Thyroid gland (tissue), 4 donors: ENCODE measurements at regions not wholly inside any gene's neighbourhood (a gene's known extent, or its start where the extent isn't known, plus 50 kb on each side); places are given as distances from the start of the nearest gene placed in this dataset.

Source experiments
- DNase-seq, 2 donors: peaks; one replicate each; pipeline ENCODE4 v3.0.0-alpha.2; 2019
- H3K27ac ChIP-seq, 3 donors: fragments of 200-600 bp; sonication (generic); 1 replicate in 2 of 3; 2 replicates in 1 of 3; pipeline ENCODE4 v1.5.1; 2016 to 2019; ENCODE audit warnings: mild to moderate bottlenecking in 1 of 3, moderate library complexity in 1 of 3
- H3K27me3 ChIP-seq: fragments of 200-600 bp; sonication (generic); one replicate; pipeline ENCODE4 v1.5.1; 2019
- H3K36me3 ChIP-seq, 2 donors: fragments of 200-600 bp; sonication (generic); one replicate each; pipeline ENCODE4 v1.5.1; 2016 to 2019
- H3K4me1 ChIP-seq, 2 donors: fragments of 200-600 bp; sonication (generic); one replicate each; pipeline ENCODE4 v1.5.1; 2017 to 2019
- H3K4me3 ChIP-seq, 3 donors: fragments of 200-600 bp; sonication (generic); replicated peaks in 1 of 3; 1 replicate in 2 of 3; 2 replicates in 1 of 3; pipeline ENCODE4 v1.5.1; 2016; ENCODE audit warnings: mild to moderate bottlenecking in 1 of 3
- H3K9me3 ChIP-seq: fragments of 200-600 bp; sonication (generic); one replicate; pipeline ENCODE4 v1.5.1; 2017
- CTCF ChIP-seq, 6 experiments: fragments of 200-600 bp in 3 of 6; fragments of 450-650 bp in 3 of 6; sonication (generic) in 3 of 6; IDR thresholded peaks; one replicate each; pipeline ENCODE4 v1.5.1; 2016 to 2019; ENCODE audit warnings: antibody characterized with exemption in 6 of 6, mild to moderate bottlenecking in 2 of 6, inconsistent platforms in 1 of 6, moderate library complexity in 1 of 6
- POLR2A ChIP-seq, 2 donors: fragments of 450-650 bp; IDR thresholded peaks; one replicate each; pipeline ENCODE4 v1.6.1; 2017; ENCODE audit warnings: antibody characterized with exemption in 2 of 2, mild to moderate bottlenecking in 2 of 2, moderate library complexity in 1 of 2
- WGBS, 2 donors: methylation state at CpG; one replicate each; pipeline ENCODE4 v1.1.5; 2017; 5-methylcytosine and 5-hydroxymethylcytosine counted together
- intact Hi-C: fragments of 100-400 bp; cut with DNase I; formaldehyde crosslinking; loops from one replicate; pipeline ENCODE4 v1.15.1; 2023

- H3K4me1 ChIP-seq = no peaks in the 10 kb centered on the region
- no peaks in the 10 kb centered on the region for H3K9me3 ChIP-seq
- no peaks in the 10 kb centered on the region for H3K27me3 ChIP-seq
- DNase-seq = no peak
- intact Hi-C loops = no loop called here
- no peak overlapping the region for H3K27ac ChIP-seq
- no peak overlapping the region for H3K4me3 ChIP-seq
- H3K36me3 ChIP-seq = no peaks in the 10 kb centered on the region
- no peak for TF ChIP-seq CTCF (IDR thresholded peaks at IDR 0.05)
- TF ChIP-seq POLR2A (IDR thresholded peaks at IDR 0.05) = no peak
- 96% methylated on average over 9 of the region's 9 CpGs for WGBS, 2 donors
Observed at GRCh38 chr1:14100919-14101318, 400.9 kb downstream of the PRDM2 start.

GRCh38 chr1:14102180-14102579 is 402.2 kb downstream of the PRDM2 start:
- 90 to 93% methylated on average over 9 of the region's 9 CpGs for WGBS, 2 donors
- intact Hi-C loops = no loop called here
- TF ChIP-seq POLR2A (IDR thresholded peaks at IDR 0.05) (no peak), CTCF (IDR thresholded peaks at IDR 0.05) (no peak)
- DNase-seq = no peak
- H3K27ac ChIP-seq = no peak overlapping the region
- H3K4me1 ChIP-seq = no peaks in the 10 kb centered on the region
- no peak overlapping the region for H3K4me3 ChIP-seq
- H3K36me3 ChIP-seq = no peaks in the 10 kb centered on the region
- no peaks in the 10 kb centered on the region for H3K9me3 ChIP-seq
- H3K27me3 ChIP-seq = no peaks in the 10 kb centered on the region

GRCh38 chr1:14103878-14104430 is 404.0 kb downstream of the PRDM2 start:
- no peak for TF ChIP-seq CTCF (IDR thresholded peaks at IDR 0.05)
- TF ChIP-seq POLR2A (IDR thresholded peaks at IDR 0.05) = no peak
- H3K9me3 ChIP-seq = no peaks in the 10 kb centered on the region
- H3K36me3 ChIP-seq = no peaks in the 10 kb centered on the region
- no peak overlapping the region for H3K27ac ChIP-seq
- 52 to 73% methylated on average over 7 of the region's 7 CpGs for WGBS, 2 donors
- no peaks in the 10 kb centered on the region for H3K4me1 ChIP-seq
- no peak overlapping the region for H3K4me3 ChIP-seq
- intact Hi-C loops = no loop called here
- no peak for DNase-seq
- H3K27me3 ChIP-seq = no peaks in the 10 kb centered on the region

GRCh38 chr1:14106126-14106525 is 406.1 kb downstream of the PRDM2 start:
- no peak overlapping the region for H3K4me3 ChIP-seq
- no peak overlapping the region for H3K27ac ChIP-seq
- intact Hi-C loops = no loop called here
- H3K27me3 ChIP-seq = no peaks in the 10 kb centered on the region
- no peaks in the 10 kb centered on the region for H3K36me3 ChIP-seq
- 80 to 91% methylated on average over 2 of the region's 2 CpGs for whole genome bisulfite sequencing, 2 donors
- no peak for TF ChIP-seq CTCF (IDR thresholded peaks at IDR 0.05)
- TF ChIP-seq POLR2A (IDR thresholded peaks at IDR 0.05) = no peak
- H3K4me1 ChIP-seq = no peaks in the 10 kb centered on the region
- no peak for DNase-seq
- no peaks in the 10 kb centered on the region for H3K9me3 ChIP-seq

GRCh38 chr1:14106679-14107313 is 406.8 kb downstream of the PRDM2 start:
- no peak for DNase-seq
- Histone ChIP-seq H3K27me3 (no peaks in the 10 kb centered on the region), H3K36me3 (no peaks in the 10 kb centered on the region), H3K9me3 (no peaks in the 10 kb centered on the region), H3K4me1 (no peaks in the 10 kb centered on the region), H3K27ac (no peak overlapping the region), H3K4me3 (no peak overlapping the region)
- intact Hi-C loops = no loop called here
- TF ChIP-seq CTCF (IDR thresholded peaks at IDR 0.05) (no peak), POLR2A (IDR thresholded peaks at IDR 0.05) (no peak)
- 86 to 90% methylated on average over 4 of the region's 4 CpGs for WGBS, 2 donors
